Mesenchymal stem cell (in vitro differentiated cells and primary cell): ENCODE measurements at regions not wholly inside any gene's neighbourhood (a gene's known extent, or its start where the extent isn't known, plus 50 kb on each side); places are given as distances from the start of the nearest gene placed in this dataset.
A peak's percentile ranks its signal among the peaks of the same experiment; 100 is the strongest.

ENCODE experiments used
- DNase-seq: peaks from one replicate; pipeline ENCODE4 v3.0.0-alpha.2; 2013
- H2AFZ ChIP-seq: one replicate; pipeline ENCODE4 v1.6.1; 2013; ENCODE audit warnings: low read depth, mild to moderate bottlenecking, control low read depth, inconsistent platforms, low read length, moderate library complexity
- H2AK5ac ChIP-seq: 2 replicates; pipeline ENCODE4 v1.6.1; 2013; ENCODE audit warnings: low read length, moderate library complexity, mild to moderate bottlenecking, inconsistent platforms; ENCODE audit not compliant: severe bottlenecking
- H2BK120ac ChIP-seq: one replicate; pipeline ENCODE4 v1.6.1; 2013; ENCODE audit warnings: low read depth, mild to moderate bottlenecking, inconsistent platforms, low read length, moderate library complexity
- H2BK12ac ChIP-seq, 2 experiments: one replicate each; pipeline ENCODE4 v1.6.1; 2013; ENCODE audit warnings: inconsistent platforms in 2 of 2, low read length in 2 of 2, mild to moderate bottlenecking in 2 of 2, moderate library complexity in 2 of 2, control low read depth in 1 of 2
- H2BK15ac ChIP-seq: one replicate; pipeline ENCODE4 v1.6.1; 2013; ENCODE audit warnings: mild to moderate bottlenecking, low read depth, inconsistent platforms; ENCODE audit not compliant: poor library complexity, severe bottlenecking
- H2BK5ac ChIP-seq: 2 replicates; pipeline ENCODE4 v1.6.1; 2013; ENCODE audit warnings: low read depth, mild to moderate bottlenecking, low read length, control low read depth, inconsistent platforms; ENCODE audit not compliant: poor library complexity, severe bottlenecking
- H3K14ac ChIP-seq, 2 experiments: one replicate each; pipeline ENCODE4 v1.6.1; 2013; ENCODE audit warnings: inconsistent platforms in 2 of 2, low read length in 2 of 2, control low read depth in 1 of 2, mild to moderate bottlenecking in 1 of 2, moderate library complexity in 1 of 2
- H3K18ac ChIP-seq, 2 experiments: one replicate each; pipeline ENCODE4 v1.6.1; 2013; ENCODE audit warnings: inconsistent platforms in 2 of 2, low read length in 2 of 2, control low read depth in 1 of 2, low read depth in 1 of 2, mild to moderate bottlenecking in 1 of 2
- H3K23ac ChIP-seq, 2 experiments: one replicate each; pipeline ENCODE4 v1.6.1; 2013; ENCODE audit warnings: inconsistent platforms in 2 of 2, low read length in 2 of 2, mild to moderate bottlenecking in 2 of 2, moderate library complexity in 2 of 2, control low read depth in 1 of 2
- H3K27ac ChIP-seq: 2 replicates; pipeline ENCODE4 v1.5.1; 2013; ENCODE audit warnings: mild to moderate bottlenecking, moderate library complexity, low read length, control low read depth, inconsistent platforms; ENCODE audit not compliant: poor library complexity, severe bottlenecking
- H3K27me3 ChIP-seq, 2 experiments: 2 replicates each; pipeline versions ENCODE4 v1.6.1 to v1.7.0; 2013; ENCODE audit warnings: low read length in 2 of 2, mild to moderate bottlenecking in 2 of 2, moderate library complexity in 2 of 2, control low read depth in 1 of 2, inconsistent platforms in 1 of 2; ENCODE audit not compliant: control insufficient read depth in 1 of 2, insufficient read depth in 1 of 2
- H3K36me3 ChIP-seq, 2 experiments: 2 replicates each; pipeline versions ENCODE4 v1.6.1 to v1.7.0; 2013; ENCODE audit warnings: low read length in 2 of 2, control low read depth in 1 of 2, inconsistent platforms in 1 of 2, low read depth in 1 of 2, mild to moderate bottlenecking in 1 of 2; ENCODE audit not compliant: insufficient read depth in 2 of 2, control insufficient read depth in 1 of 2
- H3K4ac ChIP-seq, 2 experiments: one replicate each; pipeline ENCODE4 v1.6.1; 2013; ENCODE audit warnings: inconsistent platforms in 2 of 2, low read length in 2 of 2, mild to moderate bottlenecking in 2 of 2, moderate library complexity in 2 of 2, control low read depth in 1 of 2, low read depth in 1 of 2
- H3K4me1 ChIP-seq: 2 replicates; pipeline ENCODE4 v1.6.1; 2013; ENCODE audit warnings: low read depth, low read length, control low read depth; ENCODE audit not compliant: control insufficient read depth, insufficient read depth
- H3K4me2 ChIP-seq: 2 replicates; pipeline ENCODE4 v1.6.1; 2013; ENCODE audit warnings: low read length, mild to moderate bottlenecking, inconsistent platforms; ENCODE audit not compliant: poor library complexity, severe bottlenecking
- H3K4me3 ChIP-seq, 2 experiments: 2 replicates each; pipeline versions ENCODE4 v1.5.1 to v1.7.0; 2013; ENCODE audit warnings: low read length in 2 of 2, mild to moderate bottlenecking in 2 of 2, control low read depth in 1 of 2, low read depth in 1 of 2; ENCODE audit not compliant: insufficient read depth in 1 of 2
- H3K79me1 ChIP-seq: replicated peaks from 2 replicates; pipeline ENCODE4 v1.6.1; 2013; ENCODE audit warnings: mild to moderate bottlenecking, control low read depth, low read length, inconsistent platforms; ENCODE audit not compliant: poor library complexity, severe bottlenecking
- H3K9ac ChIP-seq: 2 replicates; pipeline ENCODE4 v1.7.0; 2013; ENCODE audit warnings: mild to moderate bottlenecking, low read length, moderate library complexity
- H3K9me3 ChIP-seq: 2 replicates; pipeline ENCODE4 v1.7.0; 2013; ENCODE audit warnings: mild to moderate bottlenecking, low read length; ENCODE audit not compliant: control insufficient read depth
- H4K8ac ChIP-seq: one replicate; pipeline ENCODE4 v1.6.1; 2013; ENCODE audit warnings: inconsistent platforms, mild to moderate bottlenecking, low read length, moderate library complexity
- H4K91ac ChIP-seq: one replicate; pipeline ENCODE4 v1.6.1; 2013; ENCODE audit warnings: mild to moderate bottlenecking, low read length, inconsistent platforms
- WGBS: methylation state at CpG from one replicate; pipeline ENCODE4 v1.1.7; 2013; ENCODE audit warnings: mixed read lengths; 5-methylcytosine and 5-hydroxymethylcytosine counted together

DNA sequence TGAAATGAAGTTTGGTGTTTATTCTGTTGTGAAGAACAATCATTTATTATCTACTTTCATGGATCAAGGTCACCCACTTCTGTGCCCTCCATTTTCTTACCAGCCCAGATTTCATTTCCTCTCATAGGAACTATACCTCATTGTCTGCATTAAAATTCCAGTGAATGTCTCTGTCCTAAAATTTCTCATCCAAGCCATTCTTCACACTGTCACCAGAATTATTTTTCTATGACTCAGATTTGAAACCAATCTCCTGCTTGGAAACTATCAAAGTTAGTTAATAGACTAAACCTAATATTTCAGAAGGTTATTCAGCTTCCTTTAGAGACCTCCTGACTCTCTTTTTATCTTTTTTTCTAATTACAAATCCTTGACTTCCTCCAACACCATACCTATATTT lies 364.1 kb upstream of the CBLB start:
- Histone ChIP-seq H2BK120ac (no peak overlapping the region), H3K27me3 (no peaks in the 10 kb centered on the region), H2BK5ac (no peak overlapping the region), H4K8ac (no peak overlapping the region), H3K9ac (no peak overlapping the region), H3K23ac (no peak overlapping the region), H3K27ac (no peak overlapping the region), H2BK12ac (no peak overlapping the region), H3K14ac (no peak overlapping the region), H3K4me1 (no peaks in the 10 kb centered on the region), H3K4ac (no peak overlapping the region), H2BK15ac (no peak overlapping the region), H3K4me3 (no peak overlapping the region), H3K36me3 (no peaks in the 10 kb centered on the region), H2AK5ac (no peak overlapping the region), H2AFZ (no peak overlapping the region), H3K4me2 (no peak overlapping the region), H3K9me3 (no peaks in the 10 kb centered on the region), H3K79me1 (no peaks in the 10 kb centered on the region), H3K18ac (no peak overlapping the region), H4K91ac (no peak overlapping the region)
- DNase-seq = no peak

GRCh38 chr3:106239195-106239697 lies 370.4 kb upstream of the CBLB start:
- Histone ChIP-seq H2BK120ac (no peak overlapping the region), H3K27ac (no peak overlapping the region), H2BK12ac (no peak overlapping the region), H3K4me2 (no peak overlapping the region), H2BK5ac (no peak overlapping the region), H3K27me3 (no peaks in the 10 kb centered on the region), H3K9ac (no peak overlapping the region), H3K36me3 (no peaks in the 10 kb centered on the region), H3K18ac (no peak overlapping the region), H3K4me3 (no peak overlapping the region), H3K79me1 (no peaks in the 10 kb centered on the region), H3K4ac (no peak overlapping the region), H2AFZ (no peak overlapping the region), H3K14ac (no peak overlapping the region), H4K8ac (no peak overlapping the region), H2BK15ac (no peak overlapping the region), H3K23ac (no peak overlapping the region), H4K91ac (no peak overlapping the region), H3K4me1 (no peaks in the 10 kb centered on the region), H3K9me3 (no peaks in the 10 kb centered on the region), H2AK5ac (no peak overlapping the region)
- 88% methylated on average over 1 of the region's 2 CpGs for WGBS
- no peak for DNase-seq

- H3K14ac ChIP-seq = no peak overlapping the region
- 45% methylated on average over 2 of the region's 2 CpGs for WGBS
- no peak overlapping the region for H3K27ac ChIP-seq
- H3K4me3 ChIP-seq = no peak overlapping the region
- H2BK120ac ChIP-seq = no peak overlapping the region
- H3K36me3 ChIP-seq = no peaks in the 10 kb centered on the region
- DNase-seq = no peak
- H3K4me1 ChIP-seq = no peaks in the 10 kb centered on the region
- no peak overlapping the region for H2BK5ac ChIP-seq
- no peak overlapping the region for H4K91ac ChIP-seq
- no peak overlapping the region for H2BK12ac ChIP-seq
- no peak overlapping the region for H3K4ac ChIP-seq
- H2BK15ac ChIP-seq = no peak overlapping the region
- H4K8ac ChIP-seq = no peak overlapping the region
- H2AK5ac ChIP-seq = no peak overlapping the region
- H3K4me2 ChIP-seq = no peak overlapping the region
- no peaks in the 10 kb centered on the region for H3K9me3 ChIP-seq
- no peaks in the 10 kb centered on the region for H3K27me3 ChIP-seq
- no peak overlapping the region for H3K18ac ChIP-seq
- H3K23ac ChIP-seq = no peak overlapping the region
- no peak overlapping the region for H2AFZ ChIP-seq
- no peak overlapping the region for H3K9ac ChIP-seq
- no peaks in the 10 kb centered on the region for H3K79me1 ChIP-seq
Observed at GRCh38 chr3:106241593-106241992, 372.8 kb upstream of the CBLB start.

- H3K27ac ChIP-seq = no peak overlapping the region
- no peak overlapping the region for H4K8ac ChIP-seq
- H3K9me3 ChIP-seq = no peaks in the 10 kb centered on the region
- no peaks in the 10 kb centered on the region for H3K4me1 ChIP-seq
- H3K4me3 ChIP-seq = no peak overlapping the region
- 89% methylated on average over 2 of the region's 3 CpGs for WGBS
- H3K79me1 ChIP-seq = no peaks in the 10 kb centered on the region
- no peak overlapping the region for H3K23ac ChIP-seq
- H3K36me3 ChIP-seq = no peaks in the 10 kb centered on the region
- H2AFZ ChIP-seq = no peak overlapping the region
- no peak overlapping the region for H2AK5ac ChIP-seq
- peak overlapping the region in 1 of 2 experiments; percentile 77 for H2BK12ac ChIP-seq
- no peak for DNase-seq
- no peak overlapping the region for H2BK120ac ChIP-seq
- no peak overlapping the region for H3K4ac ChIP-seq
- H3K9ac ChIP-seq = no peak overlapping the region
- no peak overlapping the region for H3K4me2 ChIP-seq
- no peaks in the 10 kb centered on the region for H3K27me3 ChIP-seq
- peak overlapping the region; percentile 3 to 52 for H3K18ac ChIP-seq
- H2BK15ac ChIP-seq = no peak overlapping the region
- H2BK5ac ChIP-seq = no peak overlapping the region
- H3K14ac ChIP-seq = no peak overlapping the region
- H4K91ac ChIP-seq = no peak overlapping the region
Observed at GRCh38 chr3:106242781-106243180, 374.0 kb upstream of the CBLB start.
